ENCODE measurements at regions not wholly inside any gene's neighbourhood (a gene's known extent, or its start where the extent isn't known, plus 50 kb on each side); places are given as distances from the start of the nearest gene placed in this dataset.

DNA sequence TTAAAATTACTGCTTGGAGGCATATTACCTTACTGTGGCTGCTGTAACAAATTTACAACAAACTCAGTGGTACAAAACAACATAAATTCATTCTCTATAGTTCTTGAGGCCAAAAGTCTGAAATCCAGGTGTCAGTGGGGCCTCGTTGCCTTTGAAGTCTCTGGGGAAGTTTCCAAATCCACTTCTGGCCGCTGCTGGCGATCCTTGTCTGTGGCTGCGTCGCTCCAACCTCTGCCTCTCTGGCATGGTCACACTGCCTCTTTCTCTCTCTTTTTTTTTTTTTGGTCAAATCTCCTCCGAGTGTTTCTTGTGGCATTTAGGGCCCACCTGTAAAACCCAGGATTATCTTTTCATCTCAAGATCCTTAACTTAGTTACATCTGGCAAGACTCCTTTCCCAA, 182.8 kb downstream of the ST6GAL2 start:
- no peaks in the 10 kb centered on the region for H4K20me1 ChIP-seq (replicated peaks; ENCODE audit: control insufficient read depth, insufficient read depth, low read length)
- no peaks in the 10 kb centered on the region for H3K27me3 ChIP-seq (ENCODE audit: control insufficient read depth in 2 of 2, insufficient read depth in 2 of 2, low read length in 2 of 2)
- DNase-seq (ENCODE audit: extremely low read depth in 1 of 4, low spot score in 3 of 4) (no peak), FAIRE-seq (no peak), ATAC-seq (no peak)
- intact Hi-C loops (cut with micrococcal nuclease): no loop called here
- in situ Hi-C loops (cut with MboI): no loop called here
- H3K79me2 ChIP-seq (ENCODE audit: control insufficient read depth, insufficient read depth, low read length): no peaks in the 10 kb centered on the region
- no peak overlapping the region for H3K27ac ChIP-seq (ENCODE audit: extremely low read depth, low read depth, low read length)
- H3K4me1 ChIP-seq (replicated peaks in 1 of 2; ENCODE audit: control insufficient read depth in 2 of 2, insufficient read depth in 2 of 2, low read length in 2 of 2): no peaks in the 10 kb centered on the region
- CTCF ChIA-PET (ENCODE audit: low intra/inter-chr PET ratio): no interaction called here
- H3K36me3 ChIP-seq (ENCODE audit: control insufficient read depth, insufficient read depth, low read length): no peaks in the 10 kb centered on the region
- POLR2A ChIA-PET: no interaction called here
- no peak overlapping the region for H3K4me2 ChIP-seq (ENCODE audit: insufficient read depth, low read length)
- no peaks in the 10 kb centered on the region for H3K9me1 ChIP-seq (ENCODE audit: control insufficient read depth, insufficient read depth, low read length)
- no peak overlapping the region for H3K9ac ChIP-seq (ENCODE audit: insufficient read depth in 1 of 2, low read depth in 2 of 2, low read length in 2 of 2)
- BruUV-seq (replicated peaks): no TSS peak
- H3K4me3 ChIP-seq: no peak overlapping the region
- H3K9me3 ChIP-seq (replicated peaks; ENCODE audit: control insufficient read depth, insufficient read depth, low read depth, low read length): no peaks in the 10 kb centered on the region
- no peak overlapping the region for H2AFZ ChIP-seq (ENCODE audit: low read depth, low read length)
- WGBS (ENCODE audit: insufficient coverage, low coverage, missing lambda C conversion rate): 3% methylated on average over 6 of the region's 6 CpGs
- TF ChIP-seq HIVEP1 (CRISPR knock-in tag; IDR thresholded peaks at IDR 0.05): no peak

DNA sequence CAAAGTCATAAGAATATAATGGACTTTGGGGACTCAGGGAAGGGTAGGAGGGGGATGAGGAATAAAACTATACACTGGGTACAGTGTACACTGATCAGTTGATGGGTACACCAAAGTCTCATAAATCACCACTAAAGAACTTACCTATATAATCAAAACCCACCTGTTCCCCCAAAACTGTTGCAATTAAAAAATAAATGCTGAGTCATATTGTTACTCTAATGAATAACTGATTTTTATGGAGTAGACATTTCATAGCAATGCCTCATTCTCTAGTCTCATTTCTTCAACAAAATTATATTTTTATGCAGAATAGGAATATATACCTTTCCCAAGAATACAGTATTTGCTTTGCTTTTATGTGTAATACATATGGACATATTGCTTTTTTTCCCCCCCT, 181.2 kb downstream of the ST6GAL2 start:
- Histone ChIP-seq H3K9me1 (ENCODE audit: control insufficient read depth, insufficient read depth, low read length) (no peaks in the 10 kb centered on the region), H3K4me3 (no peak overlapping the region), H3K36me3 (ENCODE audit: control insufficient read depth, insufficient read depth, low read length) (no peaks in the 10 kb centered on the region), H3K9ac (ENCODE audit: insufficient read depth in 1 of 2, low read depth in 2 of 2, low read length in 2 of 2) (no peak overlapping the region), H4K20me1 (replicated peaks; ENCODE audit: control insufficient read depth, insufficient read depth, low read length) (no peaks in the 10 kb centered on the region), H3K79me2 (ENCODE audit: control insufficient read depth, insufficient read depth, low read length) (no peaks in the 10 kb centered on the region), H2AFZ (ENCODE audit: low read depth, low read length) (no peak overlapping the region), H3K9me3 (replicated peaks; ENCODE audit: control insufficient read depth, insufficient read depth, low read depth, low read length) (no peaks in the 10 kb centered on the region), H3K27ac (ENCODE audit: extremely low read depth, low read depth, low read length) (no peak overlapping the region), H3K4me1 (replicated peaks in 1 of 2; ENCODE audit: control insufficient read depth in 2 of 2, insufficient read depth in 2 of 2, low read length in 2 of 2) (no peaks in the 10 kb centered on the region), H3K27me3 (ENCODE audit: control insufficient read depth in 2 of 2, insufficient read depth in 2 of 2, low read length in 2 of 2) (no peaks in the 10 kb centered on the region), H3K4me2 (ENCODE audit: insufficient read depth, low read length) (no peak overlapping the region)
- peak; percentile 43; the same call in 1 of the 2 replicates for TF ChIP-seq NFE2L1 (tag; IDR thresholded peaks at IDR 0.05; ENCODE audit: borderline replicate concordance, low read depth)
- no peak for TF ChIP-seq SMARCC2 (IDR thresholded peaks at IDR 0.05; ENCODE audit: low read depth)
- TF ChIP-seq MAFG (tag; conservative IDR thresholded peaks at IDR 0.05): peak; percentile 54
- 0 out of 2 replicates have a peak, but pooled peaks have one; percentile 17 for TF ChIP-seq C11orf30 (IDR thresholded peaks at IDR 0.05; ENCODE audit: low read depth)
- TF ChIP-seq TAL1 (IDR thresholded peaks at IDR 0.05): no peak
- peak; percentile 61; the same call in 1 of the 2 replicates for TF ChIP-seq ZNF316 (IDR thresholded peaks at IDR 0.05)
- no peak for TF ChIP-seq HIVEP1 (CRISPR knock-in tag; IDR thresholded peaks at IDR 0.05)
- no peak for TF ChIP-seq CREB3L1 (IDR thresholded peaks at IDR 0.05; ENCODE audit: borderline replicate concordance, low read depth)
- DNase-seq (ENCODE audit: extremely low read depth in 1 of 4, low spot score in 3 of 4) (no peak), ATAC-seq (no peak), FAIRE-seq (no peak)
- POLR2A ChIA-PET: no interaction called here
- no TSS peak for BruUV-seq (replicated peaks)
- CTCF ChIA-PET (ENCODE audit: low intra/inter-chr PET ratio): no interaction called here
- in situ Hi-C loops (cut with MboI): no loop called here
- intact Hi-C loops (cut with micrococcal nuclease): no loop called here

Data from K562 (cell line).